Loucy (cell line): ENCODE measurements at regions not wholly inside any gene's neighbourhood (a gene's known extent, or its start where the extent isn't known, plus 50 kb on each side); places are given as distances from the start of the nearest gene placed in this dataset.

Experiments
- EZH2phosphoT487 ChIP-seq: fragments of 200-600 bp; IDR thresholded peaks from 2 replicates; pipeline ENCODE4 v1.6.1; 2018; ENCODE audit warnings: antibody characterized with exemption, mild to moderate bottlenecking, moderate library complexity, borderline replicate concordance
- TF ChIP-seq, protein P1 (sequence below): fragments of 200-600 bp; sonication (generic); conservative IDR thresholded peaks from 2 replicates; pipeline ENCODE4 v1.5.1; 2014; ENCODE audit warnings: mild to moderate bottlenecking, antibody characterized with exemption, low read length

DNA sequence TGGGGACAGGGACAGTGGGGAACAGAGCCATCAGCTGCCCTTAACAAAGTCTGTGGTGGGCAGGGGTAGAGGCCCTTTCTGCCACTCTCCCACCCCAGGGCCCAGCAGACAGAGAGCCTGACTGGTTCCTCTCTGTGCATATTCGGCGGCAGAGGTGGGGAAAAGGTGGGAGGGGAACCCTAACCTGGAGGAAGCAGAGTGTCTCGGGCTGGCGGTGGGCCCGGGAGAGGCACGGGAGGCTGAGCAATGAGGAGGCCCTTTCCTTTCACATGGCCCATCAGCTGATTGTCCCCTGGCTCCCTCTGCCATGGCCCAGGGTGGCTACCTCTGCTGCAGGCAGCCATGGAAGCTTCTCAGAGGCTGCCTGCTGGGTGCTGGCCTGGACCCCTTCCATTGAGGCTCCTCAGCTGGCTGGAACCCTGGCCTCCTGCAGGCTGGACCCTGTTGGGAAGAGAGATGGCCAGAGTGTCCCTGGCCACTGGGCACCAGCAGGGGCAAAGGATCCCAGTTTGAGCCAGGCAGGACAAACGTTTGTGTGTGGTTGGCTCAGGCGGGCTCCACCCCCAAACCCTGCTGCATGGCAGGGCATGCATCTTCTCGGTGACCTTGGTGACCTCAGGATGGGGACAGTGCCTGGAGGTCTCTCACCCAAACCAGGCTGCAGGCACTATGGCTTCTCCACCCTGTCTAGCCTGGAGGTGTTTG, 202.8 kb upstream of the ZNF536 start:
- TF ChIP-seq, protein P1, sequence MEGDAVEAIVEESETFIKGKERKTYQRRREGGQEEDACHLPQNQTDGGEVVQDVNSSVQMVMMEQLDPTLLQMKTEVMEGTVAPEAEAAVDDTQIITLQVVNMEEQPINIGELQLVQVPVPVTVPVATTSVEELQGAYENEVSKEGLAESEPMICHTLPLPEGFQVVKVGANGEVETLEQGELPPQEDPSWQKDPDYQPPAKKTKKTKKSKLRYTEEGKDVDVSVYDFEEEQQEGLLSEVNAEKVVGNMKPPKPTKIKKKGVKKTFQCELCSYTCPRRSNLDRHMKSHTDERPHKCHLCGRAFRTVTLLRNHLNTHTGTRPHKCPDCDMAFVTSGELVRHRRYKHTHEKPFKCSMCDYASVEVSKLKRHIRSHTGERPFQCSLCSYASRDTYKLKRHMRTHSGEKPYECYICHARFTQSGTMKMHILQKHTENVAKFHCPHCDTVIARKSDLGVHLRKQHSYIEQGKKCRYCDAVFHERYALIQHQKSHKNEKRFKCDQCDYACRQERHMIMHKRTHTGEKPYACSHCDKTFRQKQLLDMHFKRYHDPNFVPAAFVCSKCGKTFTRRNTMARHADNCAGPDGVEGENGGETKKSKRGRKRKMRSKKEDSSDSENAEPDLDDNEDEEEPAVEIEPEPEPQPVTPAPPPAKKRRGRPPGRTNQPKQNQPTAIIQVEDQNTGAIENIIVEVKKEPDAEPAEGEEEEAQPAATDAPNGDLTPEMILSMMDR, result no peak
- no peak for TF ChIP-seq EZH2phosphoT487
